ENCODE measurements at regions not wholly inside any gene's neighbourhood (a gene's known extent, or its start where the extent isn't known, plus 50 kb on each side); places are given as distances from the start of the nearest gene placed in this dataset.

DNA sequence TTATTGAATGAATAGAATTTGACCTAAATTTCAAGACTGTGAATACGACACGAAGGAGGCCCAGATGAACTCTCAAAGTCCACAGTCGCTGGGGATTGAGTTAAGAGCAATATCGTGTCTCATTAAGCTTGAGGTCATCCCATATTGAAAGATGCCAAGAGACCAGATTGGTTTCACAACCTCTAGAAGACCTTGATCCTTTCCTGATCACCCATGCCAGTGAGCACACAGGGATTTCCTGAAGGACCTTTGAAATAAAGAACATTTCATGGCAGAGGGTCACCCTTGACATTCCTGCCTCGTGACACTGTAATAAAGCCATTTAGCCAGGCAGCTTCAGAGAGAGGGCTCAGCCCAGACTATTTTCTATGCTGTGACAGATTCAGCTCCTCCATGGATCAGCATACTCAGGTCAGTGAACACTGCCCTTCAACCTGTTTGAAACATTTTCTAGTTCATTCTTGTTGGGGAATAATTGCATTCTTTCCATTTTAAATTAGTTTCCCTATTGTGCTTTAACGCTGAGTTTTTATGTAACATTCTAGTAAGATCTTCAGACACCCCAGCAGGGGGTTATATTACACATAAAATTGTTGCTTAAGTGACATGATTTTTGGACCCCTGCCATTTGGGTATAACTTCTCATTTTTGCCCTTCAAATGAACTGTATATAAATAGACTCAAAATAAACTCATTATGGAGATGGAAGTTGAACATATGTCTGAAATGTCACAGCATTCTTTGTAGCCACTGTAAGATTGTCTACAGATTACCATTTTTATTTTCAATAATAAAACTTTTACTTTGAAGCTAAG, 213.2 kb downstream of the C12orf50 start:
- Mint-ChIP-seq H3K27ac (no peak overlapping the region), H3K9me3 (no peaks in the 10 kb centered on the region), H3K4me1 (ENCODE audit: low read depth) (no peaks in the 10 kb centered on the region), H3K36me3 (ENCODE audit: low read depth) (no peaks in the 10 kb centered on the region), H3K4me3 (no peak overlapping the region), H3K27me3 (no peaks in the 10 kb centered on the region)

DNA sequence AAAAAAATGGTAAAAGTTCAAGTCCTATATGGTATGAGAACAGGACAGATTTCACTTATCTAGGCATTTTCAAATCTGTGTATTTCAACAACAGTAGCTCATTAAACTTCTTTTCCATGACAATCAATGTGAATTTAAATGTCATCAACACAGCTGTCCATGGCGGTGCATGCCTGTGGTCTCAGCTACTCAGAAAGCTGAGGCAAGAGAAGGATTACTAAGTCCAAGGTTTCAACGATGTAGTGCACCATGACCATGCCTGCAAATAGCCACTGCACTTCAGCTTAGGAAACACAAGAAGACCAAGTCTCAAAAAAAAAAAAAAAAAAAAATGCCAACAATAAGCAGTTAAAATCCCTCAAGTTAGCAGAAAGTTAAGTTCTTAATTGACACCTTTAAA, 214.6 kb downstream of the C12orf50 start:
- peaks cover 6% of the 10 kb centered on the region for H3K9me3 Mint-ChIP-seq
- no peaks in the 10 kb centered on the region for H3K36me3 Mint-ChIP-seq (ENCODE audit: low read depth)
- H3K27ac Mint-ChIP-seq, result no peak overlapping the region
- H3K4me3 Mint-ChIP-seq, result no peak overlapping the region
- H3K27me3 Mint-ChIP-seq, result no peaks in the 10 kb centered on the region
- H3K4me1 Mint-ChIP-seq (ENCODE audit: low read depth), result no peaks in the 10 kb centered on the region

DNA sequence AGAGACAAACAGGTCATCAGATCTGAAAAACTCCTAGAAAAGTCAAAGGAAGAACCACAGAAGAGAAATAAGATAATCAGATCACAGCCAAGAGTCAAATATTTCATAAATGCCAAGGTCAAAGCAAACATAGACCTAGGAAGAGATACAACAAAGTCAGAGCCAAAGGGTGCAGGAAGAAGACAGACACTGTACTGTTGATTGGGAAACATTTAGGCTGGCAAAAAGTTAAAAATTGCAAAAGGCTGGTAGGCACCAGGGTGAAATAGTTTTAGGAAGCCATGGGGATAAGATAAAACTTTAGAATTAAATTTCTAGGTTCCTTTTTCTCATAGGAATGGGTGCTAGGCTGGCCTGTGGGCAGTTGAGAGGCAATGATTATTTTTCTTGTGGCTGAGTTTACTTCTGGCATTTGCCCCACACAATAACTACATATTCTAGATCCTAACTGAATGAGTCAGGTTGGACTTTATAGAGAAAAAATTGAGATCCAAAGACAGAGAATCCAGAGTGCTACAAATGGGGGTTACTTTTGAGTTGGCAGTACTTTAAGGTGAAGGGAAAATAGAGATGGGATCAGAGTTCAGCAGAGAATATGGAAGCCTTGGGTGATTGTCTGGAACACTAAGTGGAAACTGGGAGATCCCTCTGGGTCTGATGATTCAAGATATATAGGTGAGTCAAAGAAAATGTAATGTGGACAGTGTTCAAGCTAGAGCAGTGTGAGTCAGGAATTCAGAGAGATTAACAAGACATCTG, 215.5 kb downstream of the C12orf50 start:
- no peaks in the 10 kb centered on the region for H3K27me3 Mint-ChIP-seq
- no peak overlapping the region for H3K4me3 Mint-ChIP-seq
- no peak overlapping the region for H3K27ac Mint-ChIP-seq
- no peaks in the 10 kb centered on the region for H3K36me3 Mint-ChIP-seq (ENCODE audit: low read depth)
- H3K4me1 Mint-ChIP-seq (ENCODE audit: low read depth), result no peaks in the 10 kb centered on the region
- H3K9me3 Mint-ChIP-seq, result peaks cover 6% of the 10 kb centered on the region

DNA sequence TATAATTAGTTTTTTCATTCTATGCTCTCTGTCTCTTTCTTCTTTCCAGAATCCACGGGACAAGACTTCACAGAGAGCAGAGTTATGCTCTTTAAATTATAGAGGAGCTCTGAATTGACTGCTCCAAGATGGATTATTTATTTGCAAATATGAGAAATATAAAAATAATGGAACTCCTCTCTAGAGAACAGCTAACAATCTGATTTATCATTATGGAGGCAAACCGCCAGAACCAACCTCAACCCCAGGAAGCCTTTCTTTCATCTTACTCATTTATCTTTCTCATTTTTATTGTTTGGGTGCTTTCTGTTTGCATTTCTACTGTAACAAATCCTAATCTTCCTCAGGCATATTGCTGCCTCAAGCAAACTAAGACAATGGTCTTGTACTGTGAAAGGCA, 216.5 kb downstream of the C12orf50 start:
- no peak overlapping the region for H3K27ac Mint-ChIP-seq
- no peak overlapping the region for H3K4me3 Mint-ChIP-seq
- peaks cover 6% of the 10 kb centered on the region for H3K9me3 Mint-ChIP-seq
- H3K36me3 Mint-ChIP-seq (ENCODE audit: low read depth), result no peaks in the 10 kb centered on the region
- H3K4me1 Mint-ChIP-seq (ENCODE audit: low read depth), result no peaks in the 10 kb centered on the region
- H3K27me3 Mint-ChIP-seq, result no peaks in the 10 kb centered on the region

DNA sequence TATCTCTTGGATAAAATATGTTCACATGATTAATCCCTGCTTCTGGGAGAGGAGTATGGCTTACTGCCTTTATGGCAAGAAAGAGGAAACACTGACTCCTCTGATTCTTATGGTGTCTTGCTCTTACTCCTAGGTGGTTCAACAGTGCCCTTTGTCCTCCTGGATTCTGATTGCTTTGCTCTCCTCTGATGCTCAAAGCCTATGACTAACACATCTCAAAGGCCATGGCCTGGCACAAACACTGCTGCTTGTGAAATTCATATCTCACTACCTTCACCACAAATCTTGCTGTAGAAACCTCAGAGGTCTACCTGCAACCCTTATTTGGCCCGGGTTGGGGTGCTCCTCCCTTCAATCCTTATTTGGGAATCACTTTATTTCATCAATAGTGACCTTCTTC, 217.2 kb downstream of the C12orf50 start:
- Mint-ChIP-seq H3K27ac (no peak overlapping the region), H3K27me3 (no peaks in the 10 kb centered on the region), H3K4me3 (no peak overlapping the region), H3K9me3 (peaks cover 6% of the 10 kb centered on the region), H3K4me1 (ENCODE audit: low read depth) (no peaks in the 10 kb centered on the region), H3K36me3 (ENCODE audit: low read depth) (no peaks in the 10 kb centered on the region)

DNA sequence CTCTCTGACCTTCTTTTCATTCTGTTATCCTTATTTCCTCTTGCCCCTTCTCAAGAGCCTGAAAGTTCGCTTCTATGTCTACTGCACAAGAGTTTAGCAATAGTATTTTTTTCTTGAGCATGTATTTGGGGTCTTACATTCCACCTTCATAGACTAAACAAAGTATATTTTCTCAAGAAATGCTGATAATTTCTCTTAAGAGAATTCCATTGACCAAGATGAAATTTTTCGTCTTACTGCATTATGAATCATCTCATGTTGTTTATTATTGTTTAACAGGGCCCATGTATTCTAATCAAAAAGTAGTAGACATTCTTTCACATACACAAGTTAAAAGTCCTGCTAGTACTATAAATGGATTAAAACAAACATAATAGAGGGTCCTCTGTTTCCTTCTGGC, 219.3 kb downstream of the C12orf50 start:
- Mint-ChIP-seq H3K36me3 (ENCODE audit: low read depth) (no peaks in the 10 kb centered on the region), H3K27me3 (no peaks in the 10 kb centered on the region), H3K4me1 (ENCODE audit: low read depth) (no peaks in the 10 kb centered on the region), H3K9me3 (peaks cover 6% of the 10 kb centered on the region), H3K4me3 (no peak overlapping the region), H3K27ac (no peak overlapping the region)

DNA sequence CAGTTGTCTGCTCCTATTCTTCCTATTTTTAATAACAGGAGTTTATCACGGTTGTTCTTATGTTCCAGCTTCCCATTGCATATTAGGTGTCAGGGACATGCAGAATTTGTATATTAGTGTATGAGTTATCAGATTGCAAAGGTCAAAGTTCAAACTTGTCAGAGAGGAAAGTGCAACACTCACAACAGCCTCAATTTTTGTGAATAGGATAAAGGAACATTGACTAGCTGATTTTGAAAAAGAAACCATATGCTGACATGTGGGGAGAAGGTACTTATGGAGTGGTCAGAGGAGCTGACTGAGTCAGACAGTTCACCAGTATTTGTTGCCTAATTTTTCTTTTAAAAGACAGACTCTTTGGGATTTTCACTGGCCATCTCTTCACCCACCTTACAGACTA, 222.1 kb downstream of the C12orf50 start:
- no peaks in the 10 kb centered on the region for H3K4me1 Mint-ChIP-seq (ENCODE audit: low read depth)
- H3K36me3 Mint-ChIP-seq (ENCODE audit: low read depth), result no peaks in the 10 kb centered on the region
- peaks cover 6% of the 10 kb centered on the region for H3K9me3 Mint-ChIP-seq
- no peaks in the 10 kb centered on the region for H3K27me3 Mint-ChIP-seq
- no peak overlapping the region for H3K4me3 Mint-ChIP-seq
- no peak overlapping the region for H3K27ac Mint-ChIP-seq

DNA sequence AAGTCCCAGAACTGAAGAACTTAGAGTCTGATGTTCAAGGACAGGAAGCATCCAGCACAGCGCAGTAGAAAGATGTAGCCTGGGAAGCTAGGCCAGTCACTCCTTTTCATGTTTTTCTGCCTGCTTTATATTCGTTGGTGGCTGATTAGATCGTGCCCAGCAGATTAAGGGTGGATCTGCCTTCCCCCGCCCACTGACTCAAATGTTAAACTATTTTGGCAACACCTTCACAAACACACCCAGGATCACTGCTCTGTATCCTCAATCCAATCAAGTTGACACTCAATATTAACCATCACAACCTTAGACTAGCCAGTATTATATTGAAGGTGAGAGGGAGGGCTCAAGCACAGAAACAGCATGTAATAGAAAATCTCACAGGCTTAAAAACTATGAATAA, 222.9 kb downstream of the C12orf50 start:
- Mint-ChIP-seq H3K4me3 (no peak overlapping the region), H3K27me3 (no peaks in the 10 kb centered on the region), H3K36me3 (ENCODE audit: low read depth) (no peaks in the 10 kb centered on the region), H3K4me1 (ENCODE audit: low read depth) (no peaks in the 10 kb centered on the region), H3K27ac (no peak overlapping the region), H3K9me3 (peaks cover 6% of the 10 kb centered on the region)

DNA sequence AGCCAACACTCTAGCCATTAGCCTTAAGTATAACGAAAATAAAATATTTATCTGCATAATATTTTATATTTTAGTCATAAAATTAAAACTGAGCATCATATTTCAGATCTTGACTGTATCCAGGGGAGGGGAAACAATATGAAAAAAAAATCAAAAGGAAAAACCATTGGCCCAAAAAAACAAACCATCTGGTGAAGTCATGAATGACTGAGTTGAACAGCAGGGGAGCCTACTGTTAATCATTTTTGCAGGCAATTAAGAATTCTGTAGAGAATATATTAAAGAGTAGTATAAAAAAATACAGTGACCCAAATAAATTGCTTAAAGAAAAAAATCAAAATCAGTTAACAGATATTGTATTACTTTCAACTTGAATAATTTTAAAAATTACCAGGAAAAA, 224.8 kb downstream of the C12orf50 start:
- no peaks in the 10 kb centered on the region for H3K36me3 Mint-ChIP-seq (ENCODE audit: low read depth)
- H3K4me3 Mint-ChIP-seq, result no peak overlapping the region

DNA sequence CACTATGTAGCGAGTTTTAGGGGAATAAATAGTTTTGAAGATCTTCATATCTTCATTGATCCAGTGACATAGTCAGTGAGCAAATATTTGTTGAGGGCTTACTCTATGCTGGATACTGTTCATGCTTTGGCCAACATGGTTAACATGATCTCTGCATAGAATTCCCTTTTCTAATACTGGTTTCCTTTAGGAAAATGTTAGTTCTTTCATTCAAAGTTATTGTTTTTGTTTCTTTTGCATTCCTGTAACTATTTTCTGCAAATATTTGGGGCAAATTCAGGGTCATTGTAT, 226.5 kb downstream of the C12orf50 start:
- Mint-ChIP-seq H3K36me3 (ENCODE audit: low read depth) (no peaks in the 10 kb centered on the region), H3K4me1 (ENCODE audit: low read depth) (no peaks in the 10 kb centered on the region), H3K27ac (no peak overlapping the region), H3K4me3 (no peak overlapping the region), H3K9me3 (no peaks in the 10 kb centered on the region), H3K27me3 (no peaks in the 10 kb centered on the region)

More for the DNA sequence above, 224.8 kb downstream of the C12orf50 start:
- H3K9me3 Mint-ChIP-seq, result no peaks in the 10 kb centered on the region
- no peak overlapping the region for H3K27ac Mint-ChIP-seq
- no peaks in the 10 kb centered on the region for H3K4me1 Mint-ChIP-seq (ENCODE audit: low read depth)
- no peaks in the 10 kb centered on the region for H3K27me3 Mint-ChIP-seq

DNA sequence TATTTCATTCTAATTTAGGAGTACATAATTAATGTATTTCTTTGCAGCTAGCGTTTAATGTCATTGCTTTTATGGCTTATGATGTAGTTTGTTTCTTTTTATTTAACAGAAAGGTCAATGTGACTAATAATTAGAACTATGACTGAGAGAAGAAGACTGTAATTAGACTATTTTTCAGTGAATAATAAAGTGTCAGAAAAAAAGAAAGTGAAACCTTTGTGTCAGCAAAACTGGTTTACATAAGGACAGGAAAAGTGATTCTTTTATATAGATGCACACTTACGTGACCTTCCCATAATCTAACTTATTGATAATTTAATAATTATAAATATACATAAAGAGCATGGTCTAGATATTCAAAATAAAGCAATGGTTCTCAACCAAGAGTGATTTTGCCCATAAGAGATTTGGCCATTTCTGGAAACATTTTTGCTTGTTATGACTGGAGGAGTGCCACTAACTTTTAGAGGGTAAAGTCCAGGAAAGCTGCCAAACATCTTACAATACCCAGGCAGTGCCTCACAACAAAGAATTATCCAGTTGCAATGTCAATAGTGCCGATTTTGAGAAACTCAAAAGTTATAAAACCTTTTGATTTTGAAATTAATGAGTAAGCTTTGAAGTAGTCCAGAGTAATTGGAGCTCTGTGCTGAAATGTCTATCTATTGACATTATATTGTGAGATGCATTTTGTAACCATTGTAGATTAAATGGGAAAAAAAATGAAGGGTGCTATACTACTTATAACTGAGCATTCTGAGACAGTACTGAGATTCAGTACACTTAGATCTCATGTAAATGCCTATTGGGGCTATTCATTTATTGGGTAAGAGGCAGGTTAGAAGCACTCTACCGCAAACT, 227.1 kb downstream of the C12orf50 start:
- H3K36me3 Mint-ChIP-seq (ENCODE audit: low read depth), result no peaks in the 10 kb centered on the region
- no peak overlapping the region for H3K27ac Mint-ChIP-seq
- H3K9me3 Mint-ChIP-seq, result no peaks in the 10 kb centered on the region
- no peaks in the 10 kb centered on the region for H3K4me1 Mint-ChIP-seq (ENCODE audit: low read depth)
- no peaks in the 10 kb centered on the region for H3K27me3 Mint-ChIP-seq
- H3K4me3 Mint-ChIP-seq, result no peak overlapping the region

DNA sequence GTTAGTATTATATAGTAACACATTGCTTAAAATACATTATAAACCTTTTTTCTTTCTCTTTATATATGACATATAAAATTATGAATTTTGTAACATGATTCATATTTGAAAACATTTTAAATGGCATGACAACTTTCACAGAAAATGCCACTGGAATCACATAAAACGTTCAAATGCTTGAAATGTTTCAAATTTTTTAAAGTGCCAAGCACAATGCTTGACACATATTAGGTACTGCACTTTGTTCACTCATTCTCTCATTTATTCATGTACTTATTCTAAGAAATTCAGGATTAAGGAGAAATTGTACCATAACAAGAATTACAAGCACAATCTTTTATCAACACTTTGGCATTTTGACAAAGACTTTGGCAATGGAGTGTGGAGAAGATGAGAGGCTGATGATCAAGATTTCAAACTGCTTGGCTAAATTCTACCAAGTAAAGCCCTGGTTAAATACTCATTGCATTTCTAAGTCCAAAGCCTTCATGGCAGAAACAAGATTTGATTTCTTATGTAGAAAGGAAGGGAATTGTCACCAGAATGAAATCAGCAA, 232.2 kb downstream of the C12orf50 start:
- Mint-ChIP-seq H3K4me3 (no peak overlapping the region), H3K36me3 (ENCODE audit: low read depth) (no peaks in the 10 kb centered on the region), H3K27ac (no peak overlapping the region), H3K27me3 (no peaks in the 10 kb centered on the region), H3K9me3 (no peaks in the 10 kb centered on the region), H3K4me1 (ENCODE audit: low read depth) (no peaks in the 10 kb centered on the region)

DNA sequence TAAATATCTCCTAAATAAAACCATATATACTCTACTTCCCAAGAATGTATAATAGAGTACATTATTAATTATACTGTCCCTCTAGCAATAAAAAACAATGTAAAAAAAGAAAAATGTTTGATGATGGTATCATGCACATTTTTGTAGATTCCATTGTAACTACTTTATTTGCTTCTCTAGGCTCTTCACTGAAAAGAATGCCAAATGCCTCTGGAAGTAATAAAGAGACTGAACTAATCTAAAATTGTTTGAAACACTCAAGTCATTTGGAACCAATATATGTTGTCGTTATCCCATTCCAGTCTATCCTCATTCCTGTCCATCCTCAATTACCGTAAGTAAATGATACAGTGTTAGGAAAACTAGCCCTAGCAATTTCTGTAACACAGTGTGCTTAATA, 233.6 kb downstream of the C12orf50 start:
- no peaks in the 10 kb centered on the region for H3K36me3 Mint-ChIP-seq (ENCODE audit: low read depth)
- no peaks in the 10 kb centered on the region for H3K27me3 Mint-ChIP-seq
- H3K9me3 Mint-ChIP-seq, result no peaks in the 10 kb centered on the region
- no peak overlapping the region for H3K27ac Mint-ChIP-seq
- no peaks in the 10 kb centered on the region for H3K4me1 Mint-ChIP-seq (ENCODE audit: low read depth)
- H3K4me3 Mint-ChIP-seq, result no peak overlapping the region

DNA sequence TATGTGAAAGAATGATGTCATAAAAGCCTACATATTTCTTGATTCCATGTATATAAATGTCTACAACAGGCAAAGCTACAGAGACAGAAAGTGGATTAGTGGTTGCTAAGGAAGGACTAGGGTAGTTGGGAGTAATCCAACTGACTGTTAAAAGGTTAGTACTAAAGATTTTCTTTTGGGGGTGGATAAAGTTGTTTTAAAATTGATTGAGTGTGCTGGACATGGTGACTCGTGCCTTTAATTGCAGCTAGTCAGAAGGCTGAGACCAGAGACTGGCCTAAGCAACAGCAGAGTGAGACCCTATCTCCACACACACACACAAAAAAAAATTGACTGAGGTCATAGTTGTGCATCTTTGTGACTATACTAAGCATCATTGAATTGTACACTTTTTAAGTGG, 234.3 kb downstream of the C12orf50 start:
- no peak overlapping the region for H3K4me3 Mint-ChIP-seq
- no peaks in the 10 kb centered on the region for H3K4me1 Mint-ChIP-seq (ENCODE audit: low read depth)
- no peaks in the 10 kb centered on the region for H3K27me3 Mint-ChIP-seq
- no peaks in the 10 kb centered on the region for H3K36me3 Mint-ChIP-seq (ENCODE audit: low read depth)
- H3K27ac Mint-ChIP-seq, result no peak overlapping the region
- no peaks in the 10 kb centered on the region for H3K9me3 Mint-ChIP-seq

DNA sequence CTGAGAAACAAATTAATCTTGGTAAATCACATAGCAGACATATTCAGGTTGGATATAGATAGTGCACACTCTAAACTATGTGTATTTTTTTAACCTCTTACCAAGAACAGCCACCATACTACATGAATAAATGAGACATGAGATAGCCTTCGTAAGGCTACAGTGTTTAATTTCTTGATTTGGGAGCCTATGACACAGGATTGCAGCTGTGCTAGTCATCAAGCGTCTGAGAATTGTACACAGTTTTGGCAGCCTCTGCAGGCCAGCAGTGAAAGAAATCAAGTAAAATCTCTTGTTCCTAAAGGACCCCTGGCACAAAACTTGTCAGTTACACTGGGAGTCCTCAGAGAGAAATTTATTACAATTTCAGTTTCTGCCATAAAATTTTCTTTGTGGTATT, 236.1 kb downstream of the C12orf50 start:
- no peak overlapping the region for H3K4me3 Mint-ChIP-seq
- no peaks in the 10 kb centered on the region for H3K27me3 Mint-ChIP-seq
- H3K36me3 Mint-ChIP-seq (ENCODE audit: low read depth), result no peaks in the 10 kb centered on the region
- no peak overlapping the region for H3K27ac Mint-ChIP-seq
- no peaks in the 10 kb centered on the region for H3K9me3 Mint-ChIP-seq
- H3K4me1 Mint-ChIP-seq (ENCODE audit: low read depth), result no peaks in the 10 kb centered on the region
